Esophagus muscularis mucosa (tissue), 4 donors: ENCODE measurements at regions not wholly inside any gene's neighbourhood (a gene's known extent, or its start where the extent isn't known, plus 50 kb on each side); places are given as distances from the start of the nearest gene placed in this dataset.

Source experiments
- DNase-seq: peaks from one replicate; pipeline ENCODE4 v3.0.0-alpha.2; 2017; ENCODE audit errors: extremely low spot score
- H3K27ac ChIP-seq, 4 donors: fragments of 200-600 bp; sonication (generic); replicated peaks in 1 of 4; 1 replicate in 3 of 4; 2 replicates in 1 of 4; pipeline ENCODE4 v1.5.1; 2016 to 2019; ENCODE audit warnings: mild to moderate bottlenecking in 1 of 4
- H3K27me3 ChIP-seq, 4 donors: fragments of 200-600 bp; sonication (generic); one replicate each; pipeline versions ENCODE4 v1.5.1 to v1.6.0; 2016 to 2019
- H3K36me3 ChIP-seq, 4 donors: fragments of 200-600 bp; sonication (generic); one replicate each; pipeline ENCODE4 v1.5.1; 2016 to 2019
- H3K4me1 ChIP-seq, 4 donors: fragments of 200-600 bp; sonication (generic); one replicate each; pipeline ENCODE4 v1.5.1; 2016 to 2019
- H3K4me3 ChIP-seq, 4 donors: fragments of 200-600 bp; sonication (generic); 1 replicate in 2 of 4; 2 replicates in 2 of 4; pipeline ENCODE4 v1.5.1; 2016 to 2019; ENCODE audit warnings: mild to moderate bottlenecking in 4 of 4, moderate library complexity in 1 of 4
- H3K9me3 ChIP-seq, 4 donors: fragments of 200-600 bp; sonication (generic); 1 replicate in 3 of 4; 2 replicates in 1 of 4; pipeline ENCODE4 v1.5.1; 2016 to 2019
- EP300 ChIP-seq: sonication (generic); formaldehyde crosslinking; IDR thresholded peaks from one replicate; pipeline ENCODE4 v1.6.1; 2017; ENCODE audit warnings: antibody characterized with exemption
- POLR2A ChIP-seq: fragments of 450-650 bp; IDR thresholded peaks from one replicate; pipeline ENCODE4 v1.6.1; 2017; ENCODE audit warnings: antibody characterized with exemption, moderate library complexity, mild to moderate bottlenecking, low read depth
- POLR2AphosphoS5 ChIP-seq, 2 donors: sonication (generic); formaldehyde crosslinking; IDR thresholded peaks; one replicate each; pipeline ENCODE4 v1.6.1; 2017; ENCODE audit warnings: antibody characterized with exemption in 2 of 2
- WGBS: methylation state at CpG from one replicate; pipeline ENCODE4 v1.1.5; 2018; 5-methylcytosine and 5-hydroxymethylcytosine counted together
- intact Hi-C: fragments of 100-400 bp; cut with DNase I; formaldehyde crosslinking; loops from one replicate; pipeline ENCODE4 v1.15.1; 2023
- TF ChIP-seq, protein P1 (sequence below), 3 experiments: fragments of 200-600 bp in 2 of 3; fragments of 450-650 bp in 1 of 3; sonication (generic) in 2 of 3; IDR thresholded peaks; one replicate each; pipeline ENCODE4 v1.5.1; 2017 to 2019; ENCODE audit warnings: antibody characterized with exemption in 3 of 3, mild to moderate bottlenecking in 2 of 3, moderate library complexity in 1 of 3

DNA sequence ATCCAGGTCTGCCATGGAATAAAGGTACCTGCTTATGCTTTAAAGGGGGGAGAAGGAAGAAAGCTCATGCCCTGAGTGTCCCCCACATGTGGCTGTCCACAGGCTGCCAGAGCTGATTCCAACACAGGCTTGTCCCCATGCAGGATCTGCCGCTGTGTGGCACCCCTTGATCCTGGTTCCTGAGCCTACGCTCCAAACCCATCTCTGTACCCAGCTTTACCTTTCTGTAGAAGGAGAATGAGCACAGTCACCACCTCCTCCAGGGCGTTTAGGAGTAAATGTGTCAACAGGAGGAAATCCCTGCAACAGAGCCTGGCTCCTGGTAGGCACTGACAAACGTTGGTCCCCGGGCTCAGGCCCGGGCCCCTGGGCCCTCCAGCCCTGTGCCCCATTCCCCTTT, 175.6 kb downstream of the RBFOX3 start:
- Histone ChIP-seq H3K9me3 (no peaks in the 10 kb centered on the region), H3K4me1 (no peaks in the 10 kb centered on the region), H3K27ac (no peak overlapping the region), H3K4me3 (no peak overlapping the region), H3K27me3 (peaks cover 0 to 35% (median 0%) of the 10 kb centered on the region in 4 donors), H3K36me3 (peaks cover 0 to 3% (median 0%) of the 10 kb centered on the region in 4 donors)
- no peak for TF ChIP-seq POLR2AphosphoS5 (IDR thresholded peaks at IDR 0.05)
- TF ChIP-seq POLR2A = no peak
- TF ChIP-seq, protein P1, sequence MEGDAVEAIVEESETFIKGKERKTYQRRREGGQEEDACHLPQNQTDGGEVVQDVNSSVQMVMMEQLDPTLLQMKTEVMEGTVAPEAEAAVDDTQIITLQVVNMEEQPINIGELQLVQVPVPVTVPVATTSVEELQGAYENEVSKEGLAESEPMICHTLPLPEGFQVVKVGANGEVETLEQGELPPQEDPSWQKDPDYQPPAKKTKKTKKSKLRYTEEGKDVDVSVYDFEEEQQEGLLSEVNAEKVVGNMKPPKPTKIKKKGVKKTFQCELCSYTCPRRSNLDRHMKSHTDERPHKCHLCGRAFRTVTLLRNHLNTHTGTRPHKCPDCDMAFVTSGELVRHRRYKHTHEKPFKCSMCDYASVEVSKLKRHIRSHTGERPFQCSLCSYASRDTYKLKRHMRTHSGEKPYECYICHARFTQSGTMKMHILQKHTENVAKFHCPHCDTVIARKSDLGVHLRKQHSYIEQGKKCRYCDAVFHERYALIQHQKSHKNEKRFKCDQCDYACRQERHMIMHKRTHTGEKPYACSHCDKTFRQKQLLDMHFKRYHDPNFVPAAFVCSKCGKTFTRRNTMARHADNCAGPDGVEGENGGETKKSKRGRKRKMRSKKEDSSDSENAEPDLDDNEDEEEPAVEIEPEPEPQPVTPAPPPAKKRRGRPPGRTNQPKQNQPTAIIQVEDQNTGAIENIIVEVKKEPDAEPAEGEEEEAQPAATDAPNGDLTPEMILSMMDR (IDR thresholded peaks at IDR 0.05) = no peak
- TF ChIP-seq EP300 = no peak
- no peak for DNase-seq
- intact Hi-C loops = no loop called here
- WGBS = 80% methylated on average over 3 of the region's 6 CpGs

DNA sequence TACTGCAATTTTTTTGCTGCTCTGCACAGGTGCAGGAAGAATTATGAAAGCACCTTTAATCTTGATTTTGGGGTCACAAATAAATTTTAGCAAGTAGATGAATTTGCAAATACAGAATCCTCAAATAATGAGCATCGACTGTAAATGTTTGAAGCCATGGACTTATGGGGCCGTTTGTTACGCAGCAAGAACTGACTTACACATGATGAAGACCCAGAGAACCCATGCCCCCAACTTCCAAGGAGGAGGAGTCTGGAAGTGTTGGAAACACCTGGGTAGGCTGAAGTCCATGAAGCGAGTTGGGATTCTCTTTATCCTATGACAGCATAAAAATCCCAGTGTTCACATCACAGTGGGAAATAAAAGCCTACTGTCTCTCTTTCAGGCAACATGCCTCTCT, 176.6 kb downstream of the RBFOX3 start:
- H3K4me3 ChIP-seq = no peak overlapping the region
- peaks cover 0 to 3% (median 0%) of the 10 kb centered on the region in 4 donors for H3K36me3 ChIP-seq
- H3K27ac ChIP-seq = no peak overlapping the region
- 95% methylated on average over 4 of the region's 4 CpGs for WGBS
- H3K27me3 ChIP-seq = peaks cover 0 to 35% (median 0%) of the 10 kb centered on the region in 4 donors
- intact Hi-C loops = no loop called here
- no peak for DNase-seq
- no peaks in the 10 kb centered on the region for H3K4me1 ChIP-seq
- TF ChIP-seq POLR2AphosphoS5 (IDR thresholded peaks at IDR 0.05) (no peak), POLR2A (no peak), EP300 (no peak)
- TF ChIP-seq, protein P1 (IDR thresholded peaks at IDR 0.05) = no peak
- H3K9me3 ChIP-seq = no peaks in the 10 kb centered on the region

DNA sequence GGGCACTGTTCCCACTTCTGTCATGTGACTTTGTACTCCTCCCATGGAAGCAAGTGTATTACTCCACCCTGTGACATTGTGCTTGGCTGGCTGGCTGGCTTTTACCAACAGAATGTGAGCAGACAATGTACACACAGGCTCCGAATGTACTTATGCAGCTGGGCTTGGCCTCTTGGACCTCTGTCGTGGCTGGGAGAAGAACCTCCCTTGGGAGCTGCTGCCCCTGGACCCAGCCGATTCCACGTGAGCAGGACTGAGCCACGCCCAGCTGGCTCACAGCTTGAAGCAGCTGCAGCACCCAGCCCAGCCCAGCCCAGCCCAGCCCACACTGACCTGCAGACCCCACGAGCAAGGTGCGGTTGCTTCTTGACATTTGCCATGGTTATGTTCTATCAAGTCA, 177.5 kb downstream of the RBFOX3 start:
- Histone ChIP-seq H3K4me3 (no peak overlapping the region), H3K9me3 (no peaks in the 10 kb centered on the region)
- intact Hi-C loops = no loop called here

DNA sequence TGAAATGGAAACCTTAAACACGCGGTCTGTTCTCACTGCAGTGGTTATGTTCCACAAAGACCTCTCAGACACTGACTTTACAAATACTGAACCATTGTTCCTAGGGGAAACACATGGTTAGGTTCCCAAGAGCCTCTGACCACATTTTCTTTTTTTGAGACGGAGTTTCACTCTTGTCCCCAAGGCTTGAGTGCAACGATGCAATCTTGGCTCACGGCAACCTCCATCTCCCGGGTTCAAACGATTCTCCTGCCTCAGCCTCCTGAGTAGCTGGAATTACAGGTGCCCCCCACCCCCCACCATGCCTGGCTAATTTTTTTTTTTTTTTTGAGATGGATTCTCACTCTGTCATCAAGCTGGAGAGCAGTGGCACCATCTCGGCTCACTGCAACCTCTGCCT, 179.7 kb downstream of the RBFOX3 start:
- peaks cover 0 to 42% (median 0%) of the 10 kb centered on the region in 4 donors for H3K27me3 ChIP-seq
- DNase-seq = no peak
- no peaks in the 10 kb centered on the region for H3K9me3 ChIP-seq
- 92% methylated on average over 8 of the region's 8 CpGs for WGBS
- H3K4me3 ChIP-seq = no peak overlapping the region
- intact Hi-C loops = no loop called here
- H3K4me1 ChIP-seq = no peaks in the 10 kb centered on the region
- peaks cover 0 to 3% (median 0%) of the 10 kb centered on the region in 4 donors for H3K36me3 ChIP-seq
- no peak overlapping the region for H3K27ac ChIP-seq
- TF ChIP-seq POLR2AphosphoS5 (IDR thresholded peaks at IDR 0.05) = no peak
- TF ChIP-seq POLR2A = no peak
- TF ChIP-seq, protein P1 (IDR thresholded peaks at IDR 0.05) = no peak
- no peak for TF ChIP-seq EP300

More for the DNA sequence above, 177.5 kb downstream of the RBFOX3 start:
- Histone ChIP-seq H3K36me3 (peaks cover 0 to 3% (median 0%) of the 10 kb centered on the region in 4 donors), H3K27ac (no peak overlapping the region), H3K27me3 (peaks cover 0 to 35% (median 0%) of the 10 kb centered on the region in 4 donors), H3K4me1 (no peaks in the 10 kb centered on the region)
- DNase-seq = no peak
- no peak for TF ChIP-seq EP300
- TF ChIP-seq, protein P1 (IDR thresholded peaks at IDR 0.05) = no peak
- TF ChIP-seq POLR2A = no peak
- no peak for TF ChIP-seq POLR2AphosphoS5 (IDR thresholded peaks at IDR 0.05)
- WGBS = 83% methylated on average over 3 of the region's 7 CpGs
